ENCODE measurements at regions not wholly inside any gene's neighbourhood (a gene's known extent, or its start where the extent isn't known, plus 50 kb on each side); places are given as distances from the start of the nearest gene placed in this dataset.

DNA sequence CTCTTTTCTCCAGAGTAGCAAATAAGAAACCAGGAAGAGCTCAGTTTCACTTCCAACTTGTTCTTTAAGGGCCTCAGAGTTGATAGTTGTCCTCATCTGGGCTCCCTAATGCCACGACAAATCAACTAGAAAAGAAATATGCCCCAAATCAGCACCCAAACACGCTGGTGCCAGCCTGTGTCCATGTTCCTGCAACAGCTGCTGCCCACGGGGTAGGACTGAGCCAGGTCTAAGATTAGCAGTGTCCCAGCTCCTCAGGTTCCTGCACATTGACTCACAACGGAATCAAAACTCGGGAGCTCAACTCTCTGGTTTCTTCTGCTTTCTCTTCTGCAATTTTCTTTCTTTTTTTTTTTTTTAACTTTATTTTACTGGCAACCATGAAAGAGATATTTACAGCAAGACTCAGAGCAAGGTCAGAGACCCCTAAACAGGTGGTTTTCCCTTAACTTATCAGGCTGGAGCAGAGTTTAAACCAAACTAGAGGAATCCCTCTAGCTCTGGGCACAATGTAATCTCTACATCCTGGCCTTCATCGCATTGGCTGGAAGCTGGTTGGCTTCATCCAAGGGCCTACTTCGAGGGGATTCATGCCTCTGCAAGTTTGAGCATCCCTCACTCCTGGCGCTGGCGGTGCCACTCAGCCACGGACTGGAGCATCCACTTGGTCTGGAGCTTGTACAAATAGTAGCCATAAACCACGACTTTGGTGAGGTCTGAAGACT lies 126.1 kb downstream of the PFKFB3 start:
- H3K27ac Mint-ChIP-seq, result no peak overlapping the region
- H3K4me3 Mint-ChIP-seq, result no peak overlapping the region
- peaks cover 32% of the 10 kb centered on the region for H3K36me3 Mint-ChIP-seq (ENCODE audit: low read depth)
- no peaks in the 10 kb centered on the region for H3K27me3 Mint-ChIP-seq (ENCODE audit: low read depth)
- H3K9me3 Mint-ChIP-seq, result peaks cover 9% of the 10 kb centered on the region
- no peaks in the 10 kb centered on the region for H3K4me1 Mint-ChIP-seq (ENCODE audit: low read depth)

DNA sequence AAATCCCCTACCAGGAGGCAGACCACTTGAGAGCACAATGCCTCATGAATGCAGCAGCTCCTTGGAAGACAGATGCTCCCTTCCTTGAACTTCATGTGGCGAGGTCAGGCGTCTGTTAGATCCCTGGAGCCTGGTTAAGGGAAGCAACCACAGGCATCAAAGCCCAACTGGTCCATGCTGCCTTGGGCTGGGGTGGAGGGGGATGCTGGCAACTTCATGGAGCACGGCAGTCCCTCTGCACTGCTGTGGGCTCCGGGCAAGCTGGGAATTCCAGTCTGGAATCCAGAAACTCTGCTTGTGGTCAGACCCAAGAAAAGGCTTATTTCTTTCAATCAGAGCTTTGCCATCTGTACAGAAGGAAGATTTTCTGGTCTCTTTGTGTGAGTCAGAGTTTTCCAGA lies 130.4 kb downstream of the PFKFB3 start:
- peaks cover 9% of the 10 kb centered on the region for H3K4me1 Mint-ChIP-seq (ENCODE audit: low read depth)

GRCh38 chr10:6333973-6334372 lies 131.2 kb downstream of the PFKFB3 start:
- H3K27me3 Mint-ChIP-seq (ENCODE audit: low read depth), result peaks cover 5% of the 10 kb centered on the region
- H3K4me1 Mint-ChIP-seq (ENCODE audit: low read depth), result peaks cover 9% of the 10 kb centered on the region
- H3K36me3 Mint-ChIP-seq (ENCODE audit: low read depth), result peaks cover 28% of the 10 kb centered on the region
- H3K9me3 Mint-ChIP-seq, result peaks cover 14% of the 10 kb centered on the region
- no peak overlapping the region for H3K4me3 Mint-ChIP-seq
- H3K27ac Mint-ChIP-seq, result no peak overlapping the region

More for the DNA sequence above, 130.4 kb downstream of the PFKFB3 start:
- Mint-ChIP-seq H3K4me3 (no peak overlapping the region), H3K27ac (no peak overlapping the region), H3K9me3 (peaks cover 14% of the 10 kb centered on the region), H3K36me3 (ENCODE audit: low read depth) (peaks cover 32% of the 10 kb centered on the region), H3K27me3 (ENCODE audit: low read depth) (peaks cover 5% of the 10 kb centered on the region)

DNA sequence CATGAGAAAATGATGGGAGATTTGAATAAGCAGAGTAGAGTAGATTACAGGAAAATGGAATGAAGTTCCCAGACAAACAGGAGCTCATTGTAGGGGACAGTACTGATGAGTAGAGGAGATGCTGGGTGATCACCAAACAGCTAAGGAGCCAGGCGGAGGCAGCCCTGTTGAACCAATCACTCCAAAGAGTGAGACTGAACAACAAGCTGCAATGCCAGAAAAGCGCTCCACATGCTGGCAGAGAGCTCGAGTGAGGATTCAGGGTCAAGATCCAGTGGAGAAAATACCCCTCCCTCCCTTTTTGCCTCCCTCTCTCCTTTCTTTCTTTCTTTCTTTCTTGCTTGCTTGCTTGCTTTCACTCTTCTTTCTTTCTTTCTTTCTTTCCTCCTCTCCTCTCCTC lies 133.3 kb downstream of the PFKFB3 start:
- Mint-ChIP-seq H3K4me1 (ENCODE audit: low read depth) (peaks cover 9% of the 10 kb centered on the region), H3K4me3 (no peak overlapping the region), H3K9me3 (peaks cover 14% of the 10 kb centered on the region), H3K36me3 (ENCODE audit: low read depth) (peaks cover 24% of the 10 kb centered on the region), H3K27ac (no peak overlapping the region), H3K27me3 (ENCODE audit: low read depth) (peaks cover 5% of the 10 kb centered on the region)

DNA sequence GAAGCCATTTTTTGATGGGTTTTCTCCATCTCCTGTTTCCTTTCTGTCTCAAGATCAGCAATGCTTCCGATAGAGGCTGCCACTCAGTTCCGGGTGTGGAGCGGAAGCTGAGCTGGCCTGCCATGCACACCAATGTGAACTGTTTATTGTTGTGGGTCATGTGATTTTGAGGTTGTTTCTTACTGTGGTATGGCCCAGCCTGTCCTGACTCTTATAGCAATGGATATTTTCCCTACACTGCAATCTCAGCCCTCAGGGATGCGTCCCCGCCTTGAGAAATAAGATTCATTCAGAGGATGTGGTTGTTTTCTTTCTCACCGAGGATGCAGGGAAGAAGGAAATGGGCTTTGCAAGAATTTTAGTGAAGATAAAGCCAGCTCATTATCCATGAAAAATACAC lies 134.7 kb downstream of the PFKFB3 start:
- H3K4me3 Mint-ChIP-seq, result no peak overlapping the region
- peaks cover 9% of the 10 kb centered on the region for H3K4me1 Mint-ChIP-seq (ENCODE audit: low read depth)
- peaks cover 5% of the 10 kb centered on the region for H3K27me3 Mint-ChIP-seq (ENCODE audit: low read depth)
- H3K9me3 Mint-ChIP-seq, result peaks cover 14% of the 10 kb centered on the region
- H3K36me3 Mint-ChIP-seq (ENCODE audit: low read depth), result peaks cover 19% of the 10 kb centered on the region
- H3K27ac Mint-ChIP-seq, result no peak overlapping the region

GRCh38 chr10:6338361-6338760 lies 135.6 kb downstream of the PFKFB3 start:
- H3K4me3 Mint-ChIP-seq, result no peak overlapping the region
- H3K27ac Mint-ChIP-seq, result no peak overlapping the region
- peaks cover 13% of the 10 kb centered on the region for H3K36me3 Mint-ChIP-seq (ENCODE audit: low read depth)
- H3K4me1 Mint-ChIP-seq (ENCODE audit: low read depth), result peaks cover 9% of the 10 kb centered on the region
- peaks cover 5% of the 10 kb centered on the region for H3K27me3 Mint-ChIP-seq (ENCODE audit: low read depth)
- H3K9me3 Mint-ChIP-seq, result peaks cover 10% of the 10 kb centered on the region

DNA sequence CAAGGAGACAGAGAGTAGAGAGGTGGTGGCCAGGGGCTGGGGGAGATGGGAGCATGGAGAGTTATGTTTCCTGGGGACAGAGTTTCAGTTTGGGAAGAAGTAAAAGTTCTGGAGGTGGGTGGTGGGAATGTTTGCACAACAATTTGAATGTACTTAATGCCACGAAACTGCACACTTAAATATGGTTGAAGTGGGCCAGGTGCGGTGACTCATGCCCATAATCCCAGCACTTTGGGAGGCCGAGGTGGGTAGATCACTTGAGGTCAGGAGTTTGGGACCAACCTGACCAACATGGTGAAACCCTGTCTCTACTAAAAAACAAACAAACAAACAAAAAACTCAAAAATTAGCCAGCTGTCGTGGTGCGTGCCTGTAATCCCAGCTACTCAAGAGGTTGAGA lies 137.2 kb downstream of the PFKFB3 start:
- Mint-ChIP-seq H3K4me3 (no peak overlapping the region), H3K27ac (no peak overlapping the region), H3K27me3 (ENCODE audit: low read depth) (peaks cover 5% of the 10 kb centered on the region), H3K36me3 (ENCODE audit: low read depth) (peaks cover 6% of the 10 kb centered on the region), H3K4me1 (ENCODE audit: low read depth) (peaks cover 9% of the 10 kb centered on the region), H3K9me3 (no peaks in the 10 kb centered on the region)

DNA sequence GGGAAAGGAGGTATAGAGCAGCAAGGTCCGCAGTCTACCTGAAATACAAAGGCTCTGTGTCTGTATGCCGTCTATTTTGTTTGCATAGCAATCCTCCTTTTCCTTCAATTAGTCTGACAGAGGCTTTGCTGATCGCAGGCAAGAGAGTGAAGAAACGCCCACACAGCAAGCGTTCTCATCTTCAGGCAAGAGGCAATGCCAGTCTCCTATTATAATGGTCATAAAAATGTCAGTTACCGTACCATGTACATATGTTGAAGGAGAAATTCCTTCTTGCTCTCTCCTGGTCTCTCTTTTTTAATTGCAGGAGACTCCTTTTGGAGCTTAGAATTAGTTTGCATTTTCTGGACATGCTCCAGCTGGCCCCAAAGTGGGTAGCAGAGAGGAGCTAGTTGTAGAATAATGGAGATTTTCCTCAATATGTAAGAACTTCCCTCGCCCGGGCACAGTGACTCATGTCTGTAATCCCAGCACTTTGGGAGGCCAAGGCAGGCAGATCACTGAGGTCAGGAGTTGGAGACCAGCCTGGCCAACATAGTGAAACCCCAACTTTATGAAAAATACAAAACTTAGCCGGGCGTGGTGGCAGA lies 139.5 kb downstream of the PFKFB3 start:
- Mint-ChIP-seq H3K4me1 (ENCODE audit: low read depth) (peaks cover 19% of the 10 kb centered on the region), H3K36me3 (ENCODE audit: low read depth) (peaks cover 10% of the 10 kb centered on the region), H3K27me3 (ENCODE audit: low read depth) (no peaks in the 10 kb centered on the region), H3K27ac (no peak overlapping the region), H3K9me3 (peaks cover 8% of the 10 kb centered on the region), H3K4me3 (no peak overlapping the region)

- Mint-ChIP-seq H3K27me3 (ENCODE audit: low read depth) (no peaks in the 10 kb centered on the region), H3K36me3 (ENCODE audit: low read depth) (peaks cover 10% of the 10 kb centered on the region), H3K4me1 (ENCODE audit: low read depth) (peaks cover 26% of the 10 kb centered on the region), H3K4me3 (no peak overlapping the region), H3K27ac (no peak overlapping the region), H3K9me3 (peaks cover 8% of the 10 kb centered on the region)
Measured at GRCh38 chr10:6343305-6344010, 140.7 kb downstream of the PFKFB3 start.

DNA sequence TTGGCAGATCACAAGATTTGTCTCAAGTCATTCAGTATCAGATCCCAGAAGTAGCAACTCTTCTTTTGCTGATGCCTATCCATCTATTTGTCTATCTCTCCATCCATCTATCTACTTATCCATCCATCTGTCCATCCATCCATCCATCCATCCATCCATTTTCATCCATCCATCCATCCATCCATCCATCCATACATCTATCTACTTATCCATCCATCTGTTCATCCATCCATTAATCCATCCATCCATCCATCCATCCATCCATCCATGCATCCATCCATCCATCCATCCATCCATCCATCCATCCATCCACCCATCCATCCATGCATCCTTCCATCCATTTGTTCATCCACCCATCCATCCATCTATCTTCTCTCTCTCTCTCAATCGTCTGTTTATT lies 142.7 kb downstream of the PFKFB3 start:
- Mint-ChIP-seq H3K36me3 (ENCODE audit: low read depth) (peaks cover 13% of the 10 kb centered on the region), H3K27me3 (ENCODE audit: low read depth) (no peaks in the 10 kb centered on the region), H3K9me3 (peaks cover 8% of the 10 kb centered on the region), H3K27ac (peak overlapping the region; percentile 6), H3K4me3 (no peak overlapping the region), H3K4me1 (ENCODE audit: low read depth) (peaks cover 42% of the 10 kb centered on the region)

DNA sequence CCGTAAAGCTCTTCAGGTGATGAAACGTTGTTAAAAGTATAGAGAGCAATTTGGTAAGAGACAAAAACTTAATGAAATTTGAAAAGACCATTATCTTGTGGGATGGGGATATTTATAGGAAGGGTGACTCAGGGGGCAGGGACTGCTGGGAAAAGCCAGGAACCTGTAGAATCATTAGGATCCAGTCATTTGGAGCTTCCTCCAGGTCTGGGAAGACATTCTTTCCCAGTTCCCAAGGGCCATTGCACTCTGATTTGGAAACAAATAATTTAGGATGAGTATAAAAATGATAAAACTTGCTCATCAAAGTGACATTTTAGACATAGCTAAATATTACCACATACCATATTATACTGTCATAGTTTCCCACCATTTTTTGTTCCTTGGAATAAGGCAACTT lies 143.9 kb downstream of the PFKFB3 start:
- Mint-ChIP-seq H3K27ac (peak overlapping the region; percentile 11), H3K4me1 (ENCODE audit: low read depth) (peaks cover 46% of the 10 kb centered on the region), H3K9me3 (peaks cover 8% of the 10 kb centered on the region), H3K27me3 (ENCODE audit: low read depth) (no peaks in the 10 kb centered on the region), H3K4me3 (no peak overlapping the region), H3K36me3 (ENCODE audit: low read depth) (peaks cover 15% of the 10 kb centered on the region)

DNA sequence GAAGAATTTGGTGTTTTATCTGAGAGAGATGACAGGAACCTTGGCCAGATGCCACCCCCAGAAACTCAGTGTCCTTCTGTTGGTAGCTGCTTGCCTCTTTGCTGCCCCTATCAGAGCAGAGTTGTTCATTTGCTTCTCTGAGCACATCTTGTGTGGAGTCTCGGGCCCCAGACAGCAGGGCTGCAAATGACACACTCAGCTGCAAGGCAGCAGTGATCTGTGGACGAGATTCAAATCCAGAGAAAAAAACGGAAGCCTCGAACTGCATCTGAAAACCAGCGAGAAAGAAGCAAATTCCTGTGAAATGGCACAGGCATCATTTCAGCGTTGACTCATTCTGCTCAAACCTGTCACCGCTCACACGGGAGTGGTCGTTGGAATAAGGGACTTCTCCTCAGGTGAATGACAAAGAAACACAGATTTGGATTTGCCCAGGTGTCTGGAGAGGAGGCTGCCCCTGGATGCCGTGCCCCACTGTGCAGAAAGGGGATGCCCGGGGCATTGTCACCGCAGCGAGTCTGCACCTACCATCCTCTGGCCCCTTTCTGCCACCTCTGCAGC lies 144.7 kb downstream of the PFKFB3 start:
- H3K4me3 Mint-ChIP-seq, result peak overlapping the region; percentile 82
- H3K9me3 Mint-ChIP-seq, result peaks cover 8% of the 10 kb centered on the region
- H3K27me3 Mint-ChIP-seq (ENCODE audit: low read depth), result no peaks in the 10 kb centered on the region
- H3K36me3 Mint-ChIP-seq (ENCODE audit: low read depth), result peaks cover 15% of the 10 kb centered on the region
- peaks cover 48% of the 10 kb centered on the region for H3K4me1 Mint-ChIP-seq (ENCODE audit: low read depth)
- peak overlapping the region; percentile 89 for H3K27ac Mint-ChIP-seq

DNA sequence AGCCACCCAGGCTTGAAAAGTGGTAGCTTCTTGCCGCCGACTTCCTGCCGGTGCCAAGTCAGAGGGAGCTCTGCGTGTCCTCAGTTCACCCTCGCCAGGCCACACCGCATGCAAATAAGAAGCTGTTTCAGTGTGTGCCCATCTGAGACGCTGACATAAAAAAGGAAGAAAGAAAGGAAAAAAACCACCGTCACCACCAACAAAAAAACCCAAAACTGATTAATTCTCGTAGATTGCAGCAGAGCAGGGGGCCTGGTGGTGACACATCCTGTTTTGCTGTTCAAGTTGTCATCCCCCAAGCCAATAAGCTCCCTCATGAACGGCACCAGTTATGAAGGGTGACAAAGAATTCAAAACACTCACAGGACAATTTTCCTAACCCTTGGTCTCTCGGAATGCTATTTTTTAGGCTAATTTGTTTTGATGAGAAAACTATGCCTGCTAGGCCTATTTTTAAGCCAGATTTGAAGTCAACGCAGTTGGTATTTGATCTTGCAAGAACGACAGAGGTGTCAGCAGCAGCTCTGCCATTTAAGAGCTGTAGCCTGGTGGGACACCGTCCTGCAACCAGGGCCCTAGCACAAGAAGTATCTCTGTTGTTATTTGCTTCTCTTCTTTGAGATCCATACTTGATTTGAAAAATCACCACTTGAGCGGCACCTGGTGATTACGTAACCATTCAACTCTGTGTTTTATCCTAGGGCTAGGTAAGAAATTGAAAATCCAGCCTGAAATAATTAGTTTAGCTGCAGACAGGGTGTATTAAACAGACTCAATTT lies 145.6 kb downstream of the PFKFB3 start:
- H3K4me1 Mint-ChIP-seq (ENCODE audit: low read depth), result peaks cover 48% of the 10 kb centered on the region
- H3K36me3 Mint-ChIP-seq (ENCODE audit: low read depth), result peaks cover 15% of the 10 kb centered on the region
- peak overlapping the region; percentile 89 for H3K27ac Mint-ChIP-seq
- H3K27me3 Mint-ChIP-seq (ENCODE audit: low read depth), result no peaks in the 10 kb centered on the region
- H3K9me3 Mint-ChIP-seq, result peaks cover 8% of the 10 kb centered on the region
- peak overlapping the region; percentile 82 for H3K4me3 Mint-ChIP-seq

- Mint-ChIP-seq H3K4me3 (no peak overlapping the region), H3K36me3 (ENCODE audit: low read depth) (peaks cover 16% of the 10 kb centered on the region), H3K27ac (peak overlapping the region; percentile 26), H3K4me1 (ENCODE audit: low read depth) (peaks cover 48% of the 10 kb centered on the region), H3K9me3 (peaks cover 8% of the 10 kb centered on the region), H3K27me3 (ENCODE audit: low read depth) (no peaks in the 10 kb centered on the region)
Measured at GRCh38 chr10:6349846-6350535, 147.3 kb downstream of the PFKFB3 start.

Data from T-helper 1 cell treated with Interleukin-12 subunit alpha and Interleukin-12 subunit beta and Interleukin-4 antibody, amounts not matched to agents 30 μg/mL and 1 μg/mL, for 36 hours (primary cell).